Activated naive CD4-positive, alpha-beta T cell treated with anti-CD3 and anti-CD28 coated beads, Interleukin-2, amount 50 U/mL, for 72 hours (primary cell): ENCODE measurements at regions not wholly inside any gene's neighbourhood (a gene's known extent, or its start where the extent isn't known, plus 50 kb on each side); places are given as distances from the start of the nearest gene placed in this dataset.

ENCODE experiments used
- ATAC-seq, 2 donors: fragments of 150-1000 bp; cut with Tn5 transposase; 2 replicates each; pipeline ENCODE4 v1.10.0; 2021; ENCODE audit warnings: mild to moderate bottlenecking in 2 of 2, moderate library complexity in 2 of 2
- DNase-seq, 2 donors: peaks; one replicate each; pipeline ENCODE4 v3.0.0; 2021 to 2022; ENCODE audit warnings: low spot score in 2 of 2
- H3K27ac Mint-ChIP-seq, 2 donors: one replicate each; pipeline ENCODE4 v1.8.0; 2022; ENCODE audit warnings: mild to moderate bottlenecking in 2 of 2, mixed read lengths in 2 of 2
- H3K36me3 Mint-ChIP-seq, 2 donors: one replicate each; pipeline ENCODE4 v1.8.0; 2022; ENCODE audit warnings: mixed read lengths in 2 of 2
- H3K9me3 Mint-ChIP-seq, 2 donors: one replicate each; pipeline ENCODE4 v1.8.0; 2022; ENCODE audit warnings: mixed read lengths in 2 of 2

DNA sequence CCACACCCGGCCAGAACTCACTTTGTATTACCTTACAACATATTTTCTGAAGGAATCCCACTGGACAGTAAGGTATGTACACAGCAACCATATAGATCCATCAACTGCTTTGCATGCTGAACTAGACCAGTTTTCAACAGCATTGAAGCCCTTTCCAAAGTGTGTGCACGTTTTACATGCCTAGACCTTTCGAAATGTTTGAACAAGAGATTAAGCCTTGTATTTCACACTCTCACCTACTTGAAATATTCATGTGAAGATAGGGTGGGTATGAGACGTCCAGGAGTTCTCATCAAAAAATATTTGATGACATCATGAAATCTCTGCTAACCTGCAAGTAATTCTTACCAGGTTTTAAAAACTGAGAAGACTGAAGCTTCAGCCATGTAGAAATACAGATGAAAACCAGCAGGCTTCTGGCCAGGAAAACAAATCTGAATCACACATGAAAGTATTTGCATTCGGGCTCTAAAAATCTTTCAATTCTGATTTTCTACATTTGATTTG lies 387.0 kb upstream of the PSMD7 start:
- DNase-seq (no peak), ATAC-seq (no peak)
- Mint-ChIP-seq H3K36me3 (no peaks in the 10 kb centered on the region), H3K27ac (no peak overlapping the region), H3K9me3 (peaks cover 0 to 3% of the 10 kb centered on the region in 2 donors)

DNA sequence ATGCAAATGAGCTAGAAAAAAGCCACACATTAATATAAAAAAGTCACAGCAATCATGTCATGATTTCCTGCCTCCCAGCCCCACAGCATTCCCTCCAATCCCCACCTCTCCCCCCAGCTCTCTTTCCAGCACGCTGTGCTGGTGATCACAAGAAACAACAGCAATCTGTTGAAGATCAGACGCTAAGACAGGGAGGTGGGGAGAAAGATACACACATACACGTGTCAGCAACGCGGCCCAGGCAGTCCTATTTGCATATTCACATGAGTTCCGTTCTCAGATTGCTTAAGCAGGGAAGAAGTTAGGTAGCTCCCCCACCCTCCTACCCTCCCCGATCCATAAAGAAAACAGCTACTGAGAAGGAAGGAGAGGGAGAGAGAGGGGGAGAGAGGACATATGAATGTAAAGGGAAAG lies 405.5 kb upstream of the PSMD7 start:
- no peaks in the 10 kb centered on the region for H3K36me3 Mint-ChIP-seq
- DNase-seq, result no peak
- H3K27ac Mint-ChIP-seq, result no peak overlapping the region
- ATAC-seq, result peak in 1 of 2 donors; percentile 16
- H3K9me3 Mint-ChIP-seq, result no peaks in the 10 kb centered on the region

- H3K9me3 Mint-ChIP-seq, result no peaks in the 10 kb centered on the region
- H3K36me3 Mint-ChIP-seq, result no peaks in the 10 kb centered on the region
- peak overlapping the region in 1 of 2 donors; percentile 1 for H3K27ac Mint-ChIP-seq
- DNase-seq, result no peak
- peak; percentile 26 to 64 for ATAC-seq
These were observed 406.2 kb upstream of the PSMD7 start for GRCh38 chr16:73890186-73891128.

GRCh38 chr16:73888840-73889490 lies 407.6 kb upstream of the PSMD7 start:
- H3K36me3 Mint-ChIP-seq, result no peaks in the 10 kb centered on the region
- H3K9me3 Mint-ChIP-seq, result no peaks in the 10 kb centered on the region
- DNase-seq, result no peak
- no peak overlapping the region for H3K27ac Mint-ChIP-seq
- ATAC-seq, result no peak

DNA sequence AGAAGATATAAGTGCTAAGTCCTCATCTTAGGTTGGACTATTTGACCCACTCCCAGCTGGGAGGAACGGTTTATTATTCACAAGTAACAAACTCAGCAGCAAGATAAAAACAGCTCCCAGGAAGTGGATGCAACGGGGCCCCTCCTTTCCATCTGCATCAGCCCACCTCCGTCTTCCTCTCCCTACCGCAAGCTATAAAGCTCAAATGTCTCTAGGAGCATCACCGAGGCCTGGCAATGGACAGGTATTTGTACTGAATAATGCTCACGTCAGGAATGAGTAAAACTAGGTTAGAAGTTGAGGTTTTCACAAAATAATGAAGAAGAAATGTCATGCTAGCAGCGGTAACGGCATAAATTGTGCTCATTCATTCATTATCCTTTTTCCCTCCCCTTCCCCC lies 408.7 kb upstream of the PSMD7 start:
- no peak for DNase-seq
- Mint-ChIP-seq H3K9me3 (no peaks in the 10 kb centered on the region), H3K27ac (no peak overlapping the region), H3K36me3 (no peaks in the 10 kb centered on the region)
- ATAC-seq, result no peak

GRCh38 chr16:73886426-73886825 lies 410.2 kb upstream of the PSMD7 start:
- H3K9me3 Mint-ChIP-seq, result no peaks in the 10 kb centered on the region

GRCh38 chr16:73885319-73885718 lies 411.3 kb upstream of the PSMD7 start:
- Mint-ChIP-seq H3K9me3 (no peaks in the 10 kb centered on the region), H3K27ac (no peak overlapping the region), H3K36me3 (no peaks in the 10 kb centered on the region)
- no peak for ATAC-seq
- no peak for DNase-seq

More at GRCh38 chr16:73886426-73886825, 410.2 kb upstream of the PSMD7 start:
- no peak overlapping the region for H3K27ac Mint-ChIP-seq
- DNase-seq (no peak), ATAC-seq (no peak)
- H3K36me3 Mint-ChIP-seq, result no peaks in the 10 kb centered on the region

DNA sequence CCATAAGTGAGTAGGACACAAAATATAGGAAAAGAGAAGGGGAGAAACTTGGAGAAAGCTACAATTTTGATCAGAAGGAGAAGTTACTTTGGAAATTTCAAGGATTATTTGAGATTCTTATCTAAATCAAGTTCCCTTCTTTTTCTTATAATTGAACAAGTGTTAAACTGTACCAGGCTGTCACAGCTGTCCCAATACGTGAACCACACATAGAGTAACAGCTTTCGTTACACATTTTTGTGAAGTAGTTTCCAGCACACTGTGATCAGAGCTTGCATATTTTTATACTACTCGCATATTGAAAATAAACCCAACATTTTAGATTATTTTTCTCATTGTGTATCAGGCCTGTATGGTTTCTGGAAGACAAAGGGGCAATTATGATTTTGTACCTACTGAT lies 412.8 kb upstream of the PSMD7 start:
- H3K27ac Mint-ChIP-seq, result no peak overlapping the region
- ATAC-seq, result no peak
- H3K36me3 Mint-ChIP-seq, result no peaks in the 10 kb centered on the region
- DNase-seq, result no peak
- H3K9me3 Mint-ChIP-seq, result no peaks in the 10 kb centered on the region

DNA sequence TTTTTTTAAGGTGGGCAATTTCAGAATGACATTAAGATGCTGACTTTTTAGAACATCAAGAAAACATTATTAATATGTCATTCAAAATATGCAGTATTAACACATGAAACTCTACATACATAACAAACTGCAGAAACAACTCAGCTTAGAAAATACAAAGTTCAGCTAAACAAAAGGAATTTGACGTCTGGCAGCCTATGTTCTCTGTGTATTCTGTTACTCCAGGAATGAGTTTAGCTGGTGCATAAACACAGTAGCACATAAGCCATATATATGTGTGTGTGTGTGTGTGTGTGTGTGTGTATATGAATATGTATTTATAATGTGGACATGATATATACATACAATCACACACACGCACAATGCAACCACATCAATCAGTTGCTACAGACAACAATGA lies 413.5 kb upstream of the PSMD7 start:
- DNase-seq, result no peak
- H3K9me3 Mint-ChIP-seq, result no peaks in the 10 kb centered on the region
- no peak for ATAC-seq
- no peaks in the 10 kb centered on the region for H3K36me3 Mint-ChIP-seq
- H3K27ac Mint-ChIP-seq, result no peak overlapping the region

DNA sequence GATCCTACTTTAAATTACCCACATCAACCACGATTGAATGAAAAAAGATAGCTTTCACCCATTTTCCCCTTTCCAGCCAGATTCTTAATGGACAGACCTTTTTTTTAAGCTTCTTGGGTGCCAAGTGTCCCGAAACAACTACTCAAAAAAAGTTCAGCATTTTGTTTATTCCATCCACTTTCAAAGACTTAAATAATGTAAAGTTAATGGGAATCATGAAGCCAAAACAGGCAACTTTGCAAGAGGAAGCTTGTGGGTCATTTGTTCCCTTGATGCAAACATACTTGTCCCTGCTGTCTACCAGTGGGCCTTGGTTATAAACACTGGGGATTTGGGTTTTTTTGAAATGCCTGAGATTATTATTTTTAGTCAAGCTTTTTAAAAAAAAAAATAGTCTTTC lies 414.0 kb upstream of the PSMD7 start:
- Mint-ChIP-seq H3K27ac (no peak overlapping the region), H3K9me3 (no peaks in the 10 kb centered on the region), H3K36me3 (no peaks in the 10 kb centered on the region)
- ATAC-seq (no peak), DNase-seq (no peak)

GRCh38 chr16:73882033-73882432 lies 414.6 kb upstream of the PSMD7 start:
- Mint-ChIP-seq H3K36me3 (no peaks in the 10 kb centered on the region), H3K27ac (no peak overlapping the region), H3K9me3 (no peaks in the 10 kb centered on the region)
- DNase-seq (no peak), ATAC-seq (no peak)

- H3K36me3 Mint-ChIP-seq, result no peaks in the 10 kb centered on the region
- no peak for DNase-seq
- H3K27ac Mint-ChIP-seq, result no peak overlapping the region
- ATAC-seq, result no peak
- no peaks in the 10 kb centered on the region for H3K9me3 Mint-ChIP-seq
These were observed 417.0 kb upstream of the PSMD7 start for GRCh38 chr16:73879621-73880020.

DNA sequence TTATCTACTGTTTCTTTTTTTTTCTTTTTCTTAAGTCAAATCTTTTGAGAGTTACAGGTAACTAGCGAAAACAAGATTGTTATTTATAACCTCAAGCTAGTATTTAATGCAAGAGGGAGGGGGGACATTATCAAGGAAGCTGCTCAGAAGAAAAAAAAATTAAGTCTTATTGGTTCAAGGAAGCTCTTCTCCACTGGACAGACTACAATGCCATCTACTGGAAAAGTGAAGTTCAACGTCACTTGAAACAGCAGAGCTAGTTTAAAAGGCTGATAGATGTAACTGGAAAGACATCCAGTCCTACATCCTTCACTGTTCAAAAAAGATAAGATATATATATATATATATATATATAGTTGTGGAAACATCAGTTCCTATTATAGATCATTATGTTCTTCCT lies 418.0 kb upstream of the PSMD7 start:
- ATAC-seq (no peak), DNase-seq (no peak)
- H3K27ac Mint-ChIP-seq, result no peak overlapping the region
- H3K36me3 Mint-ChIP-seq, result no peaks in the 10 kb centered on the region
- H3K9me3 Mint-ChIP-seq, result no peaks in the 10 kb centered on the region

DNA sequence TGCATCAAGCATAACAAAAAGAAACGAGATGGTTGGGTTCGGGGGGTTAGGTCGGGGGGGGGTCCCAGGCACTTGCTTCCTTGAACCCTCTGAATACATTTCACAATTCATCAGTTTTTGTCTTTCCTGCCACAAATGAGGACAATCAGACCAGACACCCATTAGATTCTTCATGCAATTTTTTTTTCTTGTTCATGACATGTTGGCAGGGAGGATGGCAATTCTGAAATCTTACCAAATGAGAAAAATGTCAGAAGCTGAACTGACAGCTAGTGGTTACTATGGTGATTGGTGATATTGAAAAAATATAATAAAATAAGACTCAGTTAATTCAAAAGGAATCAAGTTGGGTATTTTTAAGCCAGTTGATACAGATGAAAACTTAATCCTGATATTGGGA lies 419.5 kb upstream of the PSMD7 start:
- DNase-seq, result no peak
- Mint-ChIP-seq H3K27ac (no peak overlapping the region), H3K36me3 (no peaks in the 10 kb centered on the region), H3K9me3 (no peaks in the 10 kb centered on the region)
- no peak for ATAC-seq

- Mint-ChIP-seq H3K9me3 (no peaks in the 10 kb centered on the region), H3K27ac (no peak overlapping the region), H3K36me3 (no peaks in the 10 kb centered on the region)
- DNase-seq (no peak), ATAC-seq (no peak)
These were observed 420.5 kb upstream of the PSMD7 start for GRCh38 chr16:73875996-73876690.

GRCh38 chr16:73874324-73874723 lies 422.3 kb upstream of the PSMD7 start:
- Mint-ChIP-seq H3K36me3 (no peaks in the 10 kb centered on the region), H3K9me3 (no peaks in the 10 kb centered on the region), H3K27ac (no peak overlapping the region)
- no peak for DNase-seq
- ATAC-seq, result no peak

DNA sequence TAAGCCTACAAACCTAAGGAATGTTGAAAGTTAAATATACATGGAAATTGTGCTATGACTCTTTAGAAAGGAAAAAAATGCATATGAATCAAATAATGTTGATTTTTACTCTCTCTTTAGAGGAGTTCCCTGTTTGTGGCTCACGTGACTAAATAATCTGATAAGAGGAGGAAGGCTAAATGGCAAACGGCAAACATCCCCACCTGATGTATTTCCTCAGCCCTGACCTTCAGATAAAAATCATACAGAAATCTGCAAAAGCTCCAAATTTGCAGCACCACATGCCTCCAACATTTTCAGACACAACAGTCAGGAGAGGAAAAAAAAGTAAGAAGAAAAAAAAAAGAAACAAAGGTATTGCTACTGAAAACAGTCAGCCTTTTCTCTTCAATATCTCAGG lies 423.0 kb upstream of the PSMD7 start:
- H3K27ac Mint-ChIP-seq, result no peak overlapping the region
- ATAC-seq, result no peak
- no peak for DNase-seq
- no peaks in the 10 kb centered on the region for H3K36me3 Mint-ChIP-seq
- H3K9me3 Mint-ChIP-seq, result no peaks in the 10 kb centered on the region
